Adrenal gland (tissue), 9 donors: ENCODE measurements at regions not wholly inside any gene's neighbourhood (a gene's known extent, or its start where the extent isn't known, plus 50 kb on each side); places are given as distances from the start of the nearest gene placed in this dataset.

Experiments used
- DNase-seq, 7 donors: peaks; one replicate each; pipeline ENCODE4 v3.0.0-alpha.2; 2019 to 2020
- H3K27ac ChIP-seq, 5 donors: fragments of 200-600 bp; sonication (generic) in 4 of 5; 1 replicate in 3 of 5; 2 replicates in 2 of 5; pipeline versions ENCODE4 v1.5.1 to v1.8.0; 2016 to 2020; ENCODE audit warnings: mild to moderate bottlenecking in 1 of 5
- H3K27me3 ChIP-seq: fragments of 200-600 bp; 2 replicates; pipeline ENCODE4 v1.8.0; 2021
- H3K36me3 ChIP-seq, 2 donors: fragments of 200-600 bp; replicated peaks in 1 of 2; 1 replicate in 1 of 2; 2 replicates in 1 of 2; pipeline versions ENCODE4 v1.5.1 to v1.8.0; 2018 to 2022
- H3K4me1 ChIP-seq, 2 donors: fragments of 200-600 bp; replicated peaks in 1 of 2; 1 replicate in 1 of 2; 2 replicates in 1 of 2; pipeline versions ENCODE4 v1.5.1 to v1.8.0; 2018 to 2021
- H3K4me3 ChIP-seq, 4 donors: fragments of 200-600 bp; sonication (generic) in 3 of 4; one replicate each; pipeline ENCODE4 v1.5.1; 2016 to 2018
- H3K9me3 ChIP-seq, 3 donors: fragments of 200-600 bp; sonication (generic) in 1 of 3; replicated peaks in 1 of 3; 1 replicate in 2 of 3; 2 replicates in 1 of 3; pipeline versions ENCODE4 v1.5.1 to v1.8.0; 2016 to 2021
- CTCF ChIP-seq, 6 experiments: fragments of 450-650 bp in 4 of 6; fragments of 200-600 bp in 2 of 6; sonication (generic) in 1 of 6; IDR thresholded peaks; 1 replicate in 5 of 6; 2 replicates in 1 of 6; pipeline versions ENCODE4 v1.5.1 to v1.8.0; 2016 to 2021; ENCODE audit warnings: antibody characterized with exemption in 6 of 6, mild to moderate bottlenecking in 2 of 6, moderate library complexity in 1 of 6
- POLR2A ChIP-seq, 2 donors: fragments of 450-650 bp; IDR thresholded peaks; one replicate each; pipeline ENCODE4 v1.6.1; 2017; ENCODE audit warnings: antibody characterized with exemption in 2 of 2, mild to moderate bottlenecking in 2 of 2, moderate library complexity in 1 of 2
- WGBS, 4 donors: extraction: QIAGEN DNeasy Blood & Tissue Kit in 2 of 4; methylation state at CpG; one replicate each; pipeline versions ENCODE4 v1.1.5 to v1.1.7; 2013 to 2017; 5-methylcytosine and 5-hydroxymethylcytosine counted together
- intact Hi-C, 2 donors: fragments of 100-400 bp; cut with DNase I; formaldehyde crosslinking; loops; one replicate each; pipeline versions ENCODE4 v1.14.1 to v1.15.0; 2022 to 2023
- donor health status: healthy with polysubstance abuse.
- donor health status: Bipolar disorder and iron deficiency.
- donor health status: DM: yes; HTN: yes; CAD: no.
- donor health status: DM: no; HTN: no; CAD: no.
- donor health status: DM: no; HTN: no; CAD: no.

DNA sequence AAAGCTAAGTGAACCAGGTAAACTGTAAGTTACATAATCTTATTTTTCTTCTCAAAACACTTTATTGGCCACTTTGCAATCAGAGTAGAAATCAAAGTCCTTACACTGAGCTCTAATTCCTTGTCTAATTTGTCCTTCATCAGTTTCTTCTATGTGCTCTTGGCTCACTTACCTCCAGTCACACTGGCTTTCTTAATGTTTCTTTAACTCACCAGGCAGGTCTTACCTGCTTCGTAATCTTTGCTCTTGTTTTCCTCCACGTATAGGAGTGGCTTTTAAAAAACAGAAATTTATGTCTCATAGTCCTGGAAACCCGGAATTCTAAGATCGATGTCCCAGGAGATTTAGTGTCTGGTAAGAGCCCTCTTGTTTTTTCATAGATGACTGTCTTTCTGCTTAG is 1462.1 kb downstream of the FSTL5 start:
- no peak for DNase-seq

GRCh38 chr4:160709026-160709425 is 1454.8 kb downstream of the FSTL5 start:
- intact Hi-C loops, result no loop called here
- H3K27me3 ChIP-seq, result no peaks in the 10 kb centered on the region
- DNase-seq, result no peak
- no peaks in the 10 kb centered on the region for H3K4me1 ChIP-seq
- no peak for TF ChIP-seq POLR2A (IDR thresholded peaks at IDR 0.05)
- TF ChIP-seq CTCF (IDR thresholded peaks at IDR 0.05), result no peak
- H3K36me3 ChIP-seq, result no peaks in the 10 kb centered on the region
- no peaks in the 10 kb centered on the region for H3K9me3 ChIP-seq
- no peak overlapping the region for H3K4me3 ChIP-seq
- no peak overlapping the region for H3K27ac ChIP-seq
- WGBS, 4 donors, result 33 to 60% (median 44%) methylated on average over 2 of the region's 2 CpGs

More for the DNA sequence above, 1462.1 kb downstream of the FSTL5 start:
- 69 to 80% (median 76%) methylated on average over 4 of the region's 4 CpGs for WGBS, 4 donors
- Histone ChIP-seq H3K27ac (no peak overlapping the region), H3K4me1 (no peaks in the 10 kb centered on the region), H3K4me3 (no peak overlapping the region), H3K9me3 (no peaks in the 10 kb centered on the region), H3K27me3 (no peaks in the 10 kb centered on the region), H3K36me3 (no peaks in the 10 kb centered on the region)
- TF ChIP-seq POLR2A (IDR thresholded peaks at IDR 0.05), result no peak
- TF ChIP-seq CTCF (IDR thresholded peaks at IDR 0.05), result no peak
- intact Hi-C loops, result no loop called here

GRCh38 chr4:160709546-160709945 is 1454.3 kb downstream of the FSTL5 start:
- no peak overlapping the region for H3K27ac ChIP-seq
- WGBS, 4 donors, result 89 to 100% (median 95%) methylated on average over 1 of the region's 1 CpG
- H3K4me1 ChIP-seq, result no peaks in the 10 kb centered on the region
- no peaks in the 10 kb centered on the region for H3K9me3 ChIP-seq
- no peaks in the 10 kb centered on the region for H3K27me3 ChIP-seq
- intact Hi-C loops, result no loop called here
- no peaks in the 10 kb centered on the region for H3K36me3 ChIP-seq
- no peak for TF ChIP-seq POLR2A (IDR thresholded peaks at IDR 0.05)
- TF ChIP-seq CTCF (IDR thresholded peaks at IDR 0.05), result no peak
- no peak for DNase-seq
- H3K4me3 ChIP-seq, result no peak overlapping the region

- TF ChIP-seq POLR2A (IDR thresholded peaks at IDR 0.05) (no peak), CTCF (IDR thresholded peaks at IDR 0.05) (no peak)
- no peak overlapping the region for H3K27ac ChIP-seq
- H3K9me3 ChIP-seq, result no peaks in the 10 kb centered on the region
- no peaks in the 10 kb centered on the region for H3K27me3 ChIP-seq
- H3K4me1 ChIP-seq, result no peaks in the 10 kb centered on the region
- no peaks in the 10 kb centered on the region for H3K36me3 ChIP-seq
- 68 to 85% (median 78%) methylated on average over 2 of the region's 2 CpGs for WGBS, 4 donors
- DNase-seq, result no peak
- H3K4me3 ChIP-seq, result no peak overlapping the region
- intact Hi-C loops, result no loop called here
Observed at GRCh38 chr4:160716551-160716950, 1447.2 kb downstream of the FSTL5 start.
